Panc1 (cell line): ENCODE measurements at regions not wholly inside any gene's neighbourhood (a gene's known extent, or its start where the extent isn't known, plus 50 kb on each side); places are given as distances from the start of the nearest gene placed in this dataset.

Experiments used
- POLR2AphosphoS5 ChIP-seq: IDR thresholded peaks from 2 replicates; pipeline ENCODE4 v1.6.1; 2012; ENCODE audit warnings: mild to moderate bottlenecking, low read depth, low read length, moderate library complexity
- TF ChIP-seq, protein P1 (sequence below): fragments of 450-650 bp; IDR thresholded peaks from 2 replicates; pipeline ENCODE4 v1.5.1; 2017; ENCODE audit warnings: mild to moderate bottlenecking

DNA sequence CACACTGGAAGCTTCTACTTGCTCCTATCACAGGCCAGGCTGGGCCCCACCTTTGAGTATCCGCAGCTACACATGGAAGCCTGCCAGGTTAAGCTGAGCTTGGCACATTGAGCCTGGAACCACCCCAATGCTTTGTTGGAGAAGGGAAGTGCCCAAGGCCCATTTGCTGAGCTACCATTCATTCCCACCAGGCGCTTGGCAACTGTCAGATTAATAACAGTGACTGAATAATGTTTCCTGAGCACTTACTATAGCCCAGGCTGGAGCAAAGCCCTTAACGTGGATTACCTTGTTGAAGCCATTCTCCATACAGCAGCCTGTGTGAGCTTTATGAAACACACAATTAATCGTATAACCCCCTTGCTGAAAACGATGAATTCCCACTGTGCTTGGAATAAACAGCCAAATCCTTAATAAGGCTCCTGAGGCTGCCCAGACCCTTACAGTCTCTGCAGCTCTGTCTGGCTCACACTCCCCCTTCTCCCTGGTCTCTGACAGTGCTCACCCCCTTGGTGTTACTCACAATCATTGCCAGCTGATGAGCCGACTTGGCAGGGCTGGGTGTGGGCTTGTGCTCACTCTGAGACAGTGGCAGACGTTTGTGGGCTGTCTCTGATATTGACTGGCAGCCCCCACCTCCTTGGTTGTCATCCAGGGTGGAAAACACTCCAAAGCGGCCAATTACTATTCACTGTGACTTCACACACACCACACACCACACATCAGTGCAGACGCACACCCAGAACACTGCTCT, 357.1 kb downstream of the MAFB start:
- TF ChIP-seq, protein P1, sequence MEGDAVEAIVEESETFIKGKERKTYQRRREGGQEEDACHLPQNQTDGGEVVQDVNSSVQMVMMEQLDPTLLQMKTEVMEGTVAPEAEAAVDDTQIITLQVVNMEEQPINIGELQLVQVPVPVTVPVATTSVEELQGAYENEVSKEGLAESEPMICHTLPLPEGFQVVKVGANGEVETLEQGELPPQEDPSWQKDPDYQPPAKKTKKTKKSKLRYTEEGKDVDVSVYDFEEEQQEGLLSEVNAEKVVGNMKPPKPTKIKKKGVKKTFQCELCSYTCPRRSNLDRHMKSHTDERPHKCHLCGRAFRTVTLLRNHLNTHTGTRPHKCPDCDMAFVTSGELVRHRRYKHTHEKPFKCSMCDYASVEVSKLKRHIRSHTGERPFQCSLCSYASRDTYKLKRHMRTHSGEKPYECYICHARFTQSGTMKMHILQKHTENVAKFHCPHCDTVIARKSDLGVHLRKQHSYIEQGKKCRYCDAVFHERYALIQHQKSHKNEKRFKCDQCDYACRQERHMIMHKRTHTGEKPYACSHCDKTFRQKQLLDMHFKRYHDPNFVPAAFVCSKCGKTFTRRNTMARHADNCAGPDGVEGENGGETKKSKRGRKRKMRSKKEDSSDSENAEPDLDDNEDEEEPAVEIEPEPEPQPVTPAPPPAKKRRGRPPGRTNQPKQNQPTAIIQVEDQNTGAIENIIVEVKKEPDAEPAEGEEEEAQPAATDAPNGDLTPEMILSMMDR, result no peak
- no peak for TF ChIP-seq POLR2AphosphoS5
